Heart left ventricle (tissue), 13 donors: ENCODE measurements at regions not wholly inside any gene's neighbourhood (a gene's known extent, or its start where the extent isn't known, plus 50 kb on each side); places are given as distances from the start of the nearest gene placed in this dataset.
"Not testable (repeated sequence)": the region's sequence is repeated elsewhere in the genome, so short reads cannot be mapped to it uniquely, and the experiment has no call there.

Experiments used
- CTCF ChIP-seq, 12 donors: fragments of 200-600 bp; sonication (generic) in 4 of 12; IDR thresholded peaks; one replicate each; pipeline versions ENCODE4 v1.5.0 to v1.8.0; 2018 to 2022; ENCODE audit warnings: antibody characterized with exemption in 12 of 12, mild to moderate bottlenecking in 5 of 12
- POLR2A ChIP-seq, 2 donors: fragments of 450-650 bp; IDR thresholded peaks; one replicate each; pipeline ENCODE4 v1.6.1; 2017; ENCODE audit warnings: antibody characterized with exemption in 2 of 2, mild to moderate bottlenecking in 2 of 2, moderate library complexity in 2 of 2
- donor health status: ischemic (EF 13 %, LVEDD 7.1; RV severe dilation, severe dysfunction).
- donor health status: DM: no; HTN: yes; CAD: no.
- donor health status: DM: no; HTN: no; CAD: no.
- donor health status: ischemic (EF 25% LVEDD 6.9; RV normal size, moderate dysfunction).
- donor health status: ischemic (EF 25% LVEDD 5.7; RV mildly dilated, moderate dysfunction).
- donor health status: ischemic (EF 35%, LVEDD 5.7; RV mildly dilated, moderate dysfunction).
- donor health status: nonischemic (EF 11% LVEDD 7.7; RV severe dilation, severe dysfunction).
- donor health status: DM: yes; HTN: yes; CAD: no.
- donor health status: PGD.
- donor health status: ischemic (EF 29% LVEDD 5.4; RV normal size, mild dysfunction).
- donor health status: nonischemic (EF 23%, LVEDD 6.1; RV moderate dilation, normal function).

- not testable (repeated sequence) for TF ChIP-seq CTCF, POLR2A (IDR thresholded peaks at IDR 0.05)
These were observed 85.3 kb downstream of the POTEH start for GRCh38 chr22:15775118-15775517.
